A172 (cell line): ENCODE measurements at regions not wholly inside any gene's neighbourhood (a gene's known extent, or its start where the extent isn't known, plus 50 kb on each side); places are given as distances from the start of the nearest gene placed in this dataset.
A peak's percentile ranks its signal among the peaks of the same experiment; 100 is the strongest.

Experiments
- DNase-seq: peaks from one replicate; pipeline ENCODE4 v3.0.0-alpha.2; 2015; ENCODE audit warnings: low spot score

DNA sequence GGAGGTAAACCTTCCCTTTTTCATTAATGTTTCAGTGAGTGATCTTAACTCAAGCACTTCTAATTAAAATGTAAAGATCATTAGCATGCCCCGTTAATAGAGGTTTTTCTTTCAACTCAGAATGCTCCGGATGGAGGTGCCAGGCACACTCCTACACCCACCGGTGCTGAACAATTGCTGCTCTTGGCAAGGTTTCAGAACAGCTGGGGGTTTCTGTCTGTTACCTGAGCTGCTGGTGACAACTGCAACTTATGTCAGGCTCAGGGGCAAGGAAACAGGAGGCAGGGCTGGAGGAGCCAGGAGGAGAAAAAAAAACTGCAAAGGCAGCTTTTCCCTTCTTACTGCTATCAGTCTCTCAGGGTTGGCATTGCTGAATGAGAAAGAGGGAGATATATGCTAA, 250.1 kb downstream of the DIPK2A start:
- no peak for DNase-seq

- DNase-seq, result peak; percentile 16
These were observed 257.7 kb downstream of the DIPK2A start for GRCh38 chr3:144229330-144229729.

DNA sequence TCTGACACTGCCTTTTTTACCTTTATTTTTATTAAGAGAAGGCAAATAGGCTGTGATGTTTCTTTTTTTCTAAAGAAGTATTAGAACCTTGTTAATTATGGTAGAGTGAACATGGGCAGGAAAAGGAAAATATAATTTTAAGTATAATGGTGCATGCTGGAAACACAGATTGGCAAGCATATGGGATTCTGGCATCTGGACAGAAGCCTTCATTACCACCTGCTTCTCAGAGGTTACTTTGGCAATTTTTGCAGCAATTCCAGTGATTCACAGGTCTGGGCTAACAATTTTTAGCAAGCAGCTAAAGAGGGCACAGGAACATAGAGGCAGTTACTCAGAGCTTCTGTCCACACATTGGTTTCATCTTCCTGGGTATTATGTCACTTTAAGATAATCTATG, 258.3 kb downstream of the DIPK2A start:
- DNase-seq, result no peak

GRCh38 chr3:144235489-144235888, 263.9 kb downstream of the DIPK2A start:
- DNase-seq, result no peak

GRCh38 chr3:144237351-144237750, 265.7 kb downstream of the DIPK2A start:
- DNase-seq, result no peak

GRCh38 chr3:144241404-144241803, 269.8 kb downstream of the DIPK2A start:
- no peak for DNase-seq

DNA sequence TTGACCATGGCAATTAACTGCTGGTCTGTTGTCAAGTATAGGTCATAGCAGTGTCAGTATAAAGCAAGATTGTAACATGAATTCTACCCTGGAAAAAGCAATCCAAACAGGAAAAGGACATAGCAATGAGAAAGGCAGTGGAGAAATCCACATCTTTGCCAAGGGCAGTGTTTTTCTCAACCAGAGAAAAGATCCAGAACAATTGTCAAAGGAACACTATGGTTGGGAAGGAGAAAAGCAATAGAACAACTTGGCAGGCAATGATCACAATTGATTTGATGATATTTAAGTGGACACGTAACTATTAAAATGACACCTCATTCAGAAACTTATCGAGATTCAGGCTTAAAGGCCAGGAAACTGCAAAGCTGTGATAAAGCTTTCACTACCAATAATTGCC, 271.1 kb downstream of the DIPK2A start:
- DNase-seq, result no peak

DNA sequence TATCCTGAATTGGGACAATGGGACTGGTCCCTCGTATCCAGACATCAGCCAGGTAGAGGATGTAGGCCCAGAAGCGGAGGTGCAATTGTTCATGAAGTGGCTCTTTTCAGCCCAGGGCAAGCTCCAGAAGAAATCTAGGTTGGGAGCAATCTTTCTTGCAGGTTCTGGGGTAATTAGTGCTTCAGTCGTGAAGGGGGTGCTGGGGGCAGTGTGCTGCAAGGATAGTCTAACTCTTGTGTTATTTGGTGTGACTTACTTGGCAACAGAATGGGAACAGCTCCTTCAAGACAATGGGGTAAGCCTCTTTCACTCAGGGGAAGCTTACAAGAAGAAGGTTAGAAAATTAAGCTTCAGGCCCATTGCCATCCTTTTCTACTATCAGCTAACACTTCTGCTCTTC, 273.0 kb downstream of the DIPK2A start:
- DNase-seq, result no peak

GRCh38 chr3:144252896-144253295, 281.3 kb downstream of the DIPK2A start:
- DNase-seq, result no peak

- peak; percentile 4 for DNase-seq
These were observed 285.8 kb downstream of the DIPK2A start for GRCh38 chr3:144257381-144257780.

GRCh38 chr3:144259267-144259666, 287.6 kb downstream of the DIPK2A start:
- DNase-seq, result no peak

- no peak for DNase-seq
These were observed 292.1 kb downstream of the DIPK2A start for GRCh38 chr3:144263706-144264105.

DNA sequence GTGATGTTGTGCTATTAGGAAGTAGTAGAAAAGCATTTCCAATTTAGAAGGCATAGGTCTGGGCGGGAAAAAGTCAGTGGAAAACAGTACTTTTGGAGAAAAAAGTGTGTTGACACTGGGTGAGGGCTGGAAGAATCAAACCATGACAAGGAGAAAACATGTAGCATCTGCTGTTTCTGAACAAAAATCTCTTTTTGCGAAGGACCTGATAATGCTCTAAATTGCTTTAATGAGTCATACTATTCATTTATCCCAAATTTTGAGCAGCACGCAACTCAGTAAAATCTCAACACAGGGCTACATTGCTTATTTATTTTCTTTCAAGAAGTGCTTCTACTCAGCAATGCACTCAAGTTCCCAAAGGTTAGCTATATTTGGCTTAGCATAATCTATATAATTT, 292.7 kb downstream of the DIPK2A start:
- no peak for DNase-seq

DNA sequence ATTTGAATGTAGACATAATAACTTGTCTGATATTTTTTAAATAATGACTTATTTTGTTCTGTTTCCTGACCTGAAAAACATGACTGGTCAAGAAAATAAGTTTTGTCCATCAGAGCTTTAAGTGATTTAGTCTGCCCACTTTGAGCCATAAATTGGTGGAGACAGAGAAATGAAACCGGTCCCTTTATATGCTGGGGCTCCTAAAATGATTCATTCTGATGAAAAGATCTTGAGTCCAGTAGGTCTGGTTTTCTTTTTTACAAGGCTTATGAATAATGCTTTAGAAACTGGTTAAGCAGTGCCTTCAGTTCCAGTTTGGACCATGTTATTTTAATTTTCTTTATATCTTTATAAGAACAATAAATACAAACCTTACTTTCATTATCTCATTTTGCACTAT, 293.2 kb downstream of the DIPK2A start:
- DNase-seq, result no peak

DNA sequence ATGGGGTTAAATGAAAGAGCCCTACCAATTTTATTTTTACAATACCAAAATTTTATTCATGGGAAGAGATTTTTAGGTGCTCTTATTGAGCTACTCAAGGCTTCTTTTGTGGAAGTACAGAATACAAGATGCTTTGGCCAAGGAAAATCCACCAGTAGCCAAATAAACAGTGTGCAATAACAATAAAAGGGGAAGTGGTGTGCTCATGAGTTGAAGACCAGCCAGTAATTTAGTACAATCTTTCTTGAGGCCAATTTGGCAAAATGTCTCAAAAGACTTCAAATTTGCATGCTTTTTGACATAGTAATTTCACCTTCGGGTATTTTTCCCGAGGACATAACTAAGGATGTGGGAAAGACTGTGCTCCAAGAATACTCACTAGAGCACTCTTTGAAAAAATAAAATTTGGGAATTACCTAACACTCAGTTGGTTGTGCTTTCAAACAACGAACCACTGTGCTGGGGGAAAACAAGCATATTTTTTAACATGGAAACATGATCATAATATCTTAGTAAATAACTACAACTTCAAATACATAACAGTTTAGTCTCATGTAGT, 294.0 kb downstream of the DIPK2A start:
- no peak for DNase-seq

DNA sequence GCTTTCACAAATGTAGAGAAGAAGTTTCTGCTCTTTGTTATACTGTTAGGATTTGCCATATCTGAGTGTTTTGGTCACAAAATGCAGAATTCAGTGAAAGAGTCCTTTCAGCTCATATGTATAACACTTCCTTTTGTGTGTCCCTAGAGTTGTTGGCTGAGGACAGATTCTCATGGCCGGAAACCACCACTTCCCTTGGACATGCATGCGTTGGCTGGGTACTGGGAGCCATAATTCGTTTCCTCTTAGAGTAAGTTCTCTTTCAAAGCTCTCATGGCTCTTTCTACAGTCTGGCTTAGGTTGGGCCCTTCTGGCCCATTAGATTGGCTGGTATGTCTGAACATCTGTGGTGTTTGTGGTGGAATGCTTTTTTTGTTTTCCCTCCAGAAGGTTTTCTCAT, 298.5 kb downstream of the DIPK2A start:
- DNase-seq, result no peak

GRCh38 chr3:144272680-144273079, 301.1 kb downstream of the DIPK2A start:
- peak; percentile 11 for DNase-seq

GRCh38 chr3:144273601-144274000, 302.0 kb downstream of the DIPK2A start:
- peak; percentile 23 for DNase-seq

DNA sequence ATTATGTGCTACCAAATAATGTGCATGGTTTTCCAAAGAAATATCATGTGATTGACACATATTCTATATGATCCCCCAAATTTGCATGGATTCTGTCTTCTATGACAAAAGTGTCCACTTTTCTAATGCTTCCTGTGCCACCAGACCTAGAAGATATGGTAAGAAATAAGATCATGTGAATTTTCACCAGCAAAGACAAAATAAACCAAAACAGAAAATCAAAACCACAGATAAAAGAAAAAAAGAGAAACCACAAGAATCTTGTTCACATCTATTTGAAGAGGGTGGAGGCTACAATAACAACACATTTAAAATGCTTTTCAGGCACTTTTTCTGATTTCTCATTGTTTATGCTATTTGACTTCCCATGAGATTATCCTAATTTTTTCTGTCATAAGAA, 303.4 kb downstream of the DIPK2A start:
- DNase-seq, result no peak

DNA sequence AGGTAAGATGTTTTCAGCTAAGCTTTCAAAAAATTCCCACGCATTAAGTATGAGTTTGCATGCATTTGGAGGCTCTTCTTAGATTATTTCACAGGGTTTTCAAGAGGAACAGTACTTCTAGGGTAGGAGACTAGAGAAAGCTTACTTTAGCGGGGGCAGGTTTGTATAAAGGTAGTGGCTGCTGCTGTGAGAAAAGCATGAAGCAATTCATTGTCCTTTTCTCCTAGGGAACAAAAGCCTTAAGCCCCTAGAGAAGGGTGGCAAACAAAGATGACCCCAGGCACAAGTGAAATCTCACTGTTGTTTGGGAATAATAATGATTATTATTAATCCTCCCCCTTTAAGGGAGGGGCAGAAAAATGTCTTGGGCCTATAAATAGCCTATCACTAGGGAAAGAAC, 310.7 kb downstream of the DIPK2A start:
- DNase-seq, result no peak

GRCh38 chr3:144286235-144286910, 314.8 kb downstream of the DIPK2A start:
- DNase-seq, result no peak

GRCh38 chr3:144287001-144287400, 315.4 kb downstream of the DIPK2A start:
- DNase-seq, result no peak

- no peak for DNase-seq
These were observed 317.4 kb downstream of the DIPK2A start for GRCh38 chr3:144289057-144289456.
